ENCODE measurements at regions not wholly inside any gene's neighbourhood (a gene's known extent, or its start where the extent isn't known, plus 50 kb on each side); places are given as distances from the start of the nearest gene placed in this dataset.

DNA sequence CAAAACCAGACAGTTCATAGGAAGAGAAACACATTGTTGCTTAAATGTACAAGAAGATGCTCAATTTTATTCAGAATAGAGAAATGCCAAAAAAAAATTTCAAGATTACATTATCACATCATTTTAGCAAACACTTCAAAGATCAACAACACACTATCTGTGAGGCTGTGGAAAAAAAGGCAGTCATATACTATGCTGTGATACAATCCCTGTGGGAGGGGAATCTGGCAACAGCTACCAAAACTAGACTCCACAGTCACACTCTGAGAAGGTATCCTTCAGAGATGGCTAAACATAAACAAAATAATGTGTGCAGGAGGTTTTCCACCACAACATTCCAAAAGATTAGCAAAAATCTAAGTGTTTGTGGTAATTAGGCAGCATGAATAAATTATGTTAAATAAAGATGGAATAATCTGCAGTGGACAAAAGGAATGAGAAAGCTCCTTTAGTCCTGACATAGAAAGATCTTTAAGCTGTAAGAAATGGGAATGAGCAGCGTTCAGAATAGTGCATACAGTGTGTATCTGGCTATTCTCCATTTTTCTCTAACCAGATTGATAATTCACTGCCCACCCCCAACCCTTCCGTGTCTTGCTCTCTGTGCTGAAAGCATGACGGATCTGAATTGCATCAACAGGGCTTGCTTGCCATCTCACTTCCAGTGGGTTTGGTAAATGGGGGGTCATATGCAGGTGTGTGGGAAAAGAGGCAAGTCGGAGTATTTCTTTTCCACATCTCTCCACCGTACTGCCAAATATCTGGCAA lies 329.6 kb downstream of the MBD2 start:
- Histone ChIP-seq H3K9me2 (ENCODE audit: insufficient read depth, low read length) (no peaks in the 10 kb centered on the region), H3K9me3 (ENCODE audit: low read length) (no peaks in the 10 kb centered on the region), H2AFZ (ENCODE audit: low read length) (no peak overlapping the region), H3K79me2 (ENCODE audit: insufficient read depth, low read depth, low read length) (no peaks in the 10 kb centered on the region), H3K4me1 (ENCODE audit: insufficient read depth, low read length, poor library complexity, severe bottlenecking) (no peaks in the 10 kb centered on the region), H3K36me3 (ENCODE audit: insufficient read depth, low read length) (no peaks in the 10 kb centered on the region), H3K27ac (ENCODE audit: low read depth, low read length, poor library complexity, severe bottlenecking) (no peak overlapping the region), H3K4me2 (ENCODE audit: low read length) (no peak overlapping the region), H4K20me1 (ENCODE audit: insufficient read depth, low read length) (no peaks in the 10 kb centered on the region), H3K4me3 (ENCODE audit: low read depth, low read length, poor library complexity, severe bottlenecking) (no peak overlapping the region)
- TF ChIP-seq, protein P1, sequence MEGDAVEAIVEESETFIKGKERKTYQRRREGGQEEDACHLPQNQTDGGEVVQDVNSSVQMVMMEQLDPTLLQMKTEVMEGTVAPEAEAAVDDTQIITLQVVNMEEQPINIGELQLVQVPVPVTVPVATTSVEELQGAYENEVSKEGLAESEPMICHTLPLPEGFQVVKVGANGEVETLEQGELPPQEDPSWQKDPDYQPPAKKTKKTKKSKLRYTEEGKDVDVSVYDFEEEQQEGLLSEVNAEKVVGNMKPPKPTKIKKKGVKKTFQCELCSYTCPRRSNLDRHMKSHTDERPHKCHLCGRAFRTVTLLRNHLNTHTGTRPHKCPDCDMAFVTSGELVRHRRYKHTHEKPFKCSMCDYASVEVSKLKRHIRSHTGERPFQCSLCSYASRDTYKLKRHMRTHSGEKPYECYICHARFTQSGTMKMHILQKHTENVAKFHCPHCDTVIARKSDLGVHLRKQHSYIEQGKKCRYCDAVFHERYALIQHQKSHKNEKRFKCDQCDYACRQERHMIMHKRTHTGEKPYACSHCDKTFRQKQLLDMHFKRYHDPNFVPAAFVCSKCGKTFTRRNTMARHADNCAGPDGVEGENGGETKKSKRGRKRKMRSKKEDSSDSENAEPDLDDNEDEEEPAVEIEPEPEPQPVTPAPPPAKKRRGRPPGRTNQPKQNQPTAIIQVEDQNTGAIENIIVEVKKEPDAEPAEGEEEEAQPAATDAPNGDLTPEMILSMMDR (conservative IDR thresholded peaks at IDR 0.05; ENCODE audit: low read length): no peak
- DNase-seq (ENCODE audit: low spot score): no peak
- no TSS peak for BruUV-seq (replicated peaks)
- intact Hi-C loops (cut with micrococcal nuclease; ENCODE audit: unreplicated experiment): no loop called here
- POLR2A ChIA-PET: interaction anchor here (1.0 kb wide), 1 partner anchor 894 kb away, joined by 3 read pairs; no protein-coding TSS in a partner anchor
- CTCF ChIA-PET (ENCODE audit: unreplicated experiment): no interaction called here

DNA sequence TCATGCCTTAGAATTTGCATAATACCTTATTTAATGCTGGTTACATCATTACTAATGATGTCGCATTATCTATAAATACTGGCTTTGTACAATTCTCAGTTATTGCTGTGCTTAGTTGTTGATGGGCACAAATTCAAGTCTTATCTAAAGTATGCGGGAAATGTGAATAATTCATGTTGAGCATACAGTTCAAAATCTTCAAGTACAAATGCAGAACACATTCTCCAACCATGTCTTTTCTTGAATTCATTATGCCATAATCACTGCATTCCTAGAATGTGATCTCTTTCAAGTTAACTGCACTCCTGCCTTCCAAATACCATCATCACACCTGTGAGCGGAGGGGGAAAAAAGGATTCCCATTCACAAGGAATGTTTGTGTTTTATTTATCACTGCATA lies 337.0 kb downstream of the MBD2 start:
- TF ChIP-seq, protein P1 (conservative IDR thresholded peaks at IDR 0.05; ENCODE audit: low read length): no peak
- no peak for TF ChIP-seq EZH2phosphoT487 (IDR thresholded peaks at IDR 0.05; ENCODE audit: borderline replicate concordance, low read depth, low read length)
- no peaks in the 10 kb centered on the region for H3K9me3 ChIP-seq (ENCODE audit: low read length)
- intact Hi-C loops (cut with micrococcal nuclease; ENCODE audit: unreplicated experiment): no loop called here
- BruUV-seq (replicated peaks): no TSS peak
- no peak overlapping the region for H3K4me3 ChIP-seq (ENCODE audit: low read depth, low read length, poor library complexity, severe bottlenecking)
- H3K36me3 ChIP-seq (ENCODE audit: insufficient read depth, low read length): no peaks in the 10 kb centered on the region
- ChIA-PET CTCF (ENCODE audit: unreplicated experiment) (no interaction called here), POLR2A (no interaction called here)
- H3K27ac ChIP-seq (ENCODE audit: low read depth, low read length, poor library complexity, severe bottlenecking): no peak overlapping the region
- no peaks in the 10 kb centered on the region for H3K79me2 ChIP-seq (ENCODE audit: insufficient read depth, low read depth, low read length)
- DNase-seq (ENCODE audit: low spot score): no peak
- no peak overlapping the region for H2AFZ ChIP-seq (ENCODE audit: low read length)
- H3K9me2 ChIP-seq (ENCODE audit: insufficient read depth, low read length): no peaks in the 10 kb centered on the region
- no peak overlapping the region for H3K4me2 ChIP-seq (ENCODE audit: low read length)
- no peaks in the 10 kb centered on the region for H4K20me1 ChIP-seq (ENCODE audit: insufficient read depth, low read length)
- H3K4me1 ChIP-seq (ENCODE audit: insufficient read depth, low read length, poor library complexity, severe bottlenecking): no peaks in the 10 kb centered on the region

DNA sequence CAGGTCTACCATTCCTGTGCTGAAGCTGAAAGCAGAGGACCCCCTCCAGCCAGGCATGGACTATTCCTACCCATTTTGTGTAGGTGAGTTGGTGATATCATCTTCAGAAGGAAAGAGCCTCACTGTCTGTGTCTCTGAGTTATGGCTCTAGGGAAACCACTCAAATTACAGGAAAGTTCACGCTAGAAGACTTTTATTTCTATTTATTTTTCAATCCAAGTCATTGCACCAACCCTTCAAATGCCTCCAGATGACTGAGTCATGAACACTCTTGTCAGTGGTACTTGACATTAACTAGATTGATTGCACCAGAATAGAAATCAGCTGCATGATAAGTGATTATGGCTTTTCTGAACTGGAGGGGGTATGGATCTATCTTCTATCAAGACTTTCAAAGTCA lies 338.4 kb downstream of the MBD2 start:
- ChIA-PET CTCF (ENCODE audit: unreplicated experiment) (no interaction called here), POLR2A (interaction anchor here (0.6 kb wide), 1 partner anchor 1192 kb away, joined by 3 read pairs; no protein-coding TSS in a partner anchor)
- H3K36me3 ChIP-seq (ENCODE audit: insufficient read depth, low read length): no peaks in the 10 kb centered on the region
- no peak overlapping the region for H3K4me3 ChIP-seq (ENCODE audit: low read depth, low read length, poor library complexity, severe bottlenecking)
- no peaks in the 10 kb centered on the region for H3K4me1 ChIP-seq (ENCODE audit: insufficient read depth, low read length, poor library complexity, severe bottlenecking)
- TF ChIP-seq, protein P1 (conservative IDR thresholded peaks at IDR 0.05; ENCODE audit: low read length): no peak
- no peak for TF ChIP-seq EZH2phosphoT487 (IDR thresholded peaks at IDR 0.05; ENCODE audit: borderline replicate concordance, low read depth, low read length)
- H4K20me1 ChIP-seq (ENCODE audit: insufficient read depth, low read length): no peaks in the 10 kb centered on the region
- intact Hi-C loops (cut with micrococcal nuclease; ENCODE audit: unreplicated experiment): no loop called here
- BruUV-seq (replicated peaks): no TSS peak
- no peaks in the 10 kb centered on the region for H3K79me2 ChIP-seq (ENCODE audit: insufficient read depth, low read depth, low read length)
- H3K9me3 ChIP-seq (ENCODE audit: low read length): no peaks in the 10 kb centered on the region
- H3K9me2 ChIP-seq (ENCODE audit: insufficient read depth, low read length): no peaks in the 10 kb centered on the region
- no peak overlapping the region for H3K4me2 ChIP-seq (ENCODE audit: low read length)
- DNase-seq (ENCODE audit: low spot score): no peak
- no peak overlapping the region for H2AFZ ChIP-seq (ENCODE audit: low read length)
- H3K27ac ChIP-seq (ENCODE audit: low read depth, low read length, poor library complexity, severe bottlenecking): no peak overlapping the region
